Tibial artery (tissue), 4 donors: ENCODE measurements at regions not wholly inside any gene's neighbourhood (a gene's known extent, or its start where the extent isn't known, plus 50 kb on each side); places are given as distances from the start of the nearest gene placed in this dataset.

ENCODE experiments used
- DNase-seq, 2 donors: peaks; one replicate each; pipeline ENCODE4 v3.0.0-alpha.2; 2019
- H3K27ac ChIP-seq, 2 donors: fragments of 200-600 bp; sonication (generic) in 1 of 2; 1 replicate in 1 of 2; 2 replicates in 1 of 2; pipeline ENCODE4 v1.5.1; 2018 to 2019; ENCODE audit warnings: mild to moderate bottlenecking in 1 of 2
- H3K27me3 ChIP-seq, 2 donors: fragments of 200-600 bp; sonication (generic) in 1 of 2; one replicate each; pipeline versions ENCODE4 v1.5.1 to v1.6.0; 2016 to 2019
- H3K36me3 ChIP-seq, 3 donors: fragments of 200-600 bp; sonication (generic) in 2 of 3; one replicate each; pipeline ENCODE4 v1.5.1; 2016 to 2019; ENCODE audit warnings: mild to moderate bottlenecking in 2 of 3
- H3K4me1 ChIP-seq, 4 donors: fragments of 200-600 bp; sonication (generic) in 2 of 4; 1 replicate in 3 of 4; 2 replicates in 1 of 4; pipeline ENCODE4 v1.5.1; 2016 to 2019
- H3K4me3 ChIP-seq, 2 donors: fragments of 200-600 bp; sonication (generic) in 1 of 2; 1 replicate in 1 of 2; 2 replicates in 1 of 2; pipeline ENCODE4 v1.5.1; 2018 to 2019; ENCODE audit warnings: mild to moderate bottlenecking in 2 of 2
- H3K9me3 ChIP-seq, 3 donors: fragments of 200-600 bp; sonication (generic) in 1 of 3; one replicate each; pipeline ENCODE4 v1.5.1; 2016 to 2019
- intact Hi-C: fragments of 100-400 bp; cut with DNase I; formaldehyde crosslinking; loops from one replicate; pipeline ENCODE4 v1.15.0; 2023; ENCODE audit warnings: low total_unique reads
- TF ChIP-seq, protein P1 (sequence below), 2 experiments: fragments of 200-600 bp in 1 of 2; fragments of 450-650 bp in 1 of 2; IDR thresholded peaks; one replicate each; pipeline ENCODE4 v1.5.1; 2017 to 2019; ENCODE audit warnings: antibody characterized with exemption in 2 of 2, mild to moderate bottlenecking in 1 of 2, moderate library complexity in 1 of 2

DNA sequence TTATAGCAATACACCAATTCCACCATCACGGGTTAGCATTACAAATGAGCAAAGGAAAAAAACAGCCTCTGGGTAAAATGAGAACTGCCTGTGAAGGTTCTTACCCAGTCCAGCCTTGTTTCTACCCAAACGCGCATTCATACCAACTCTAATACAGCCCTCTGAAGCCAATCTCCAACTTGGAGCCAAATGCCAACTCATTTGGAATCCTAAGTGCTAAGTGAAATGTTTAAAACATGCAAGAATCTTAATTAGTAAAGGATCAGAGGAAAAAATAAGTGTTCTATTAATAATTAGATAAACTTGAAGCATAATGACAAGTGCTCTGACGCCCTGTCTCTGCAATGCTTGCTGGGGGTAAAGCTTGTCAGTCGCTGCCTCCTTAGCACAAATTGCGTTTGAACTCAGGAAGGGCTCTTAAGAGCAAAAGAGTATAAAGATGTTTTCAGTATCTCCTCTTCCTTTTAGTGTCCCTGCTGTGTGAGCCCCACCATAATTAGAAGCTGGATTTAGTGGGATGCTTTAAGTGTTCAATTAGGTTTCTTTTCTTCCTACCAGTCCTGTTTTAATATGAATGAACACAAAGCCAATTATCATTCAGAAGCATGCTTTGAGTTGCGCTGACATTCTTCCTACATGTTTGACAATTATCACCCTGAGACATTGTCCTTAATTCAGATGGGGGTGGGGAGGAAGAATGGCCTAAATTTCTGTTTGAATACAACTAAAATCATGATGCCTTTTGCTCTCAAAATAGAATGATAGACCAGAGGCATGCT, 537.6 kb downstream of the DTWD2 start:
- intact Hi-C loops, result no loop called here
- H3K4me3 ChIP-seq, result no peak overlapping the region
- TF ChIP-seq, protein P1, sequence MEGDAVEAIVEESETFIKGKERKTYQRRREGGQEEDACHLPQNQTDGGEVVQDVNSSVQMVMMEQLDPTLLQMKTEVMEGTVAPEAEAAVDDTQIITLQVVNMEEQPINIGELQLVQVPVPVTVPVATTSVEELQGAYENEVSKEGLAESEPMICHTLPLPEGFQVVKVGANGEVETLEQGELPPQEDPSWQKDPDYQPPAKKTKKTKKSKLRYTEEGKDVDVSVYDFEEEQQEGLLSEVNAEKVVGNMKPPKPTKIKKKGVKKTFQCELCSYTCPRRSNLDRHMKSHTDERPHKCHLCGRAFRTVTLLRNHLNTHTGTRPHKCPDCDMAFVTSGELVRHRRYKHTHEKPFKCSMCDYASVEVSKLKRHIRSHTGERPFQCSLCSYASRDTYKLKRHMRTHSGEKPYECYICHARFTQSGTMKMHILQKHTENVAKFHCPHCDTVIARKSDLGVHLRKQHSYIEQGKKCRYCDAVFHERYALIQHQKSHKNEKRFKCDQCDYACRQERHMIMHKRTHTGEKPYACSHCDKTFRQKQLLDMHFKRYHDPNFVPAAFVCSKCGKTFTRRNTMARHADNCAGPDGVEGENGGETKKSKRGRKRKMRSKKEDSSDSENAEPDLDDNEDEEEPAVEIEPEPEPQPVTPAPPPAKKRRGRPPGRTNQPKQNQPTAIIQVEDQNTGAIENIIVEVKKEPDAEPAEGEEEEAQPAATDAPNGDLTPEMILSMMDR (IDR thresholded peaks at IDR 0.05), result no peak
- no peaks in the 10 kb centered on the region for H3K36me3 ChIP-seq
- H3K4me1 ChIP-seq, result no peaks in the 10 kb centered on the region
- no peaks in the 10 kb centered on the region for H3K9me3 ChIP-seq
- no peaks in the 10 kb centered on the region for H3K27me3 ChIP-seq
- no peak for DNase-seq
- no peak overlapping the region for H3K27ac ChIP-seq

DNA sequence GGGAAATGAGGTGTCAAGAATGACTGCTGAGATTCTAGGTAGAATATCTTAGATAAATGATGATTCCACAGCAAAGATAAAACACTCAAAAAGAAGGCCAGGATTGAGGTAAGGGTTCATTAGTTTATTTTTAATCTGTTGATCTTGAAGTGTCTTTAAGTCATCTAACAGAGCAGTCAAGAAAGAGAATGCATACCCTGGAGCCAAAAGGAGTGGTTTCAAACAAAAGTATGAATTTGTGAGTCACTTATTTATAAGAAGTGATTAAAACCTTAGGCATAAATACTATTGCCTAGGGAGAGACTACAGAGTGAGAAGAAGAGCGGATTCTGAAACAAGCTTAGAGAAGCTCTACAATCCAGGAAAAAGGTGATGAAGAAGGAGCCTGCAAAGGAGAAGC, 541.0 kb downstream of the DTWD2 start:
- Histone ChIP-seq H3K27me3 (no peaks in the 10 kb centered on the region), H3K27ac (no peak overlapping the region), H3K9me3 (no peaks in the 10 kb centered on the region), H3K36me3 (no peaks in the 10 kb centered on the region), H3K4me1 (no peaks in the 10 kb centered on the region), H3K4me3 (no peak overlapping the region)
- DNase-seq, result no peak
- TF ChIP-seq, protein P1 (IDR thresholded peaks at IDR 0.05), result no peak
- intact Hi-C loops, result no loop called here

DNA sequence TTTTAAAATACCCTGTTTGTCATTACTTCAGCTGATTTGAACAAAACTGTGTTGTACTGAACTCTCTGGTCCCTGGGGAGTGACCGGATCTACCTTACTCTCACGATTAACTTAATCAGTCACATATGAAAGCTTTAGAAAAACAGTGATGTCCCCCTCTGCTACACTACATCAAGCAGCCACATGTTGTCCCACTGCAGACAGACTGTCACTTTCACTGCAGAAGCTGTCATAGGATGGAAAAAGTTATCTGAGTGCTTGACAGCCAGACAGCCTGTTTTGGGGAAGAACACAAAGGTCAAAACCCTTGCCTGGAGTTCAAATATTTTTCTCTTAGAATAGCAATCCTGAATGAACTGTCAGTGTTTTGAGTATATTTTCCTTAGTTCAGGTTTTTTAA, 546.4 kb downstream of the DTWD2 start:
- intact Hi-C loops, result no loop called here
- no peak for DNase-seq

DNA sequence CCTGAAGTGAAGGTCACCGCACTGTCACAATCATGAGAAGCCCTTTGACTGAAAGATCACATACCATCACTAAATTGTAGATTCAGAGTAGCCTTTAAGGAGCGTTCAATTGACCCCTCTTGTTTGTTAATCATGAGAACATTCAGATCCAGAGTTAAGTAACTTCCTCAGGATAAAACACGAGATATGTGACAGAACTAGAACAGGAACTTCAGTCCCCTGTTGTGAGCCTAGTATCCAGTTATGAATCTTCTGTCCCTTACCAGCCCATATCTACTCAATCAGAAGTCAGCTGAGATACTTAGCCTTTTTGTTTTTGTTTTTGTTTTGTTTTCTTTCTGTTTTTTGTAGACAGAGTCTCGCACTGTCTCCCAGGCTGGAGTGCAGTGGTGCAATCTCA, 547.3 kb downstream of the DTWD2 start:
- Histone ChIP-seq H3K4me3 (no peak overlapping the region), H3K27me3 (no peaks in the 10 kb centered on the region), H3K27ac (no peak overlapping the region), H3K36me3 (no peaks in the 10 kb centered on the region), H3K4me1 (no peaks in the 10 kb centered on the region), H3K9me3 (no peaks in the 10 kb centered on the region)
- DNase-seq, result no peak
- TF ChIP-seq, protein P1 (IDR thresholded peaks at IDR 0.05), result no peak
- intact Hi-C loops, result no loop called here

More for the DNA sequence above, 546.4 kb downstream of the DTWD2 start:
- Histone ChIP-seq H3K9me3 (no peaks in the 10 kb centered on the region), H3K4me3 (no peak overlapping the region), H3K36me3 (no peaks in the 10 kb centered on the region), H3K27me3 (no peaks in the 10 kb centered on the region), H3K4me1 (no peaks in the 10 kb centered on the region), H3K27ac (no peak overlapping the region)
- TF ChIP-seq, protein P1 (IDR thresholded peaks at IDR 0.05), result no peak

DNA sequence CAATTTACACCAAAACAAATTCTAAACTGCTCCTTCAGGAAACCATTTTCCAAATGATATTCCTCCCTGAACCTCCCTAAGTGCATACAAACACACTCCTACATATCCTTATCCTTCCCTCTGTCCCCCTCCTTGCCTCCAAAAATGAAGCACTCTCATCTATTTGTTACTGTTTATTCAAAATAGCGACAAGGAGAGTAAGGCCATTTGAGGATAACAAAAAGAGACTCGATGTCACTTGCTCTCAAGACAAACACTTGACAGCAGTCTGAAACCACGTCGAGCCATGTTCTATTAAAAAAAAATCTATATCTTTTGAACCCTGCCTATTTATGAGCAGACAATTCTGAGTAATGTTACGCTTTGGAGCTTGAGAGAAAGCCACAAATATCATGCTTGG, 547.9 kb downstream of the DTWD2 start:
- Histone ChIP-seq H3K36me3 (no peaks in the 10 kb centered on the region), H3K4me1 (no peaks in the 10 kb centered on the region), H3K27ac (no peak overlapping the region), H3K4me3 (no peak overlapping the region), H3K27me3 (no peaks in the 10 kb centered on the region), H3K9me3 (no peaks in the 10 kb centered on the region)
- TF ChIP-seq, protein P1 (IDR thresholded peaks at IDR 0.05), result no peak
- intact Hi-C loops, result no loop called here
- no peak for DNase-seq
